ENCODE measurements at regions not wholly inside any gene's neighbourhood (a gene's known extent, or its start where the extent isn't known, plus 50 kb on each side); places are given as distances from the start of the nearest gene placed in this dataset.
"Not testable (repeated sequence)": the region's sequence is repeated elsewhere in the genome, so short reads cannot be mapped to it uniquely, and the experiment has no call there.

DNA sequence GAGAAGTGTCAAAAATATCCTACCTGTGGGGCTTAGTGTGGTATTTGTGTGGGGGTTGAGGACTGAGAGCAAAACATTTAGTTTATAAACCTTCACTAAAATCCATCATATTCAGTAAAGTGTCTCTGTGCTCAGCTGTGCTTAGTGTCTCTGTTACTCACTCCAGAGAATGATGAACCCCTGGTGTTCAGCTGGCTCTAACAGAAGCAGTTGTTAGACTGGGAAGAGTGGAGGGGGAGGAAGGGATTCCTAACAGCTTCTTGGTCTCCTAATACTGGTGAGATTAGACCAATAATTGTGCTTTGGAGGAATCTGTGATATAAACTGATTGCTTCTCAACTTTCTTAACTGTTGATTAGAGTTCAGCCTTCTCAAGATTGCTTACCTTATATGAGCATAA is 1123.5 kb downstream of the ROBO2 start:
- DNase-seq, result no peak

DNA sequence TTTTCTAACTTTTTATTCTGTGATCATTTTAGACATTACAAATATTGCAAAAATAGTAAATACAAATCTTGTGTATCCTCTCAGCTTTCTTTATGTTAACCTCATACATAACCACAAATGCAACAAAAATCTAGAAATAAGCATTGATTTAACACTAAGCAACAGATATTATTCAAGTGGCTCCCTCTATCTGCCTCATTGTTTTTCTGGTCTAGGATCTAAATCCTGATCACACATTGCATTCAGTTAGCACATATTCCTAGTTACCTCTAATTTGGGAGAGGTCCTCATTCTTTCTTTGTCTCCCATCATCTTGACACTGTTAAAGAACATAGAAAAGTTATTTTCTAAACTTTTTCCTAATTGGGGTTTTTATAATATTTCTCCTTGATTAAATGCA is 1126.0 kb downstream of the ROBO2 start:
- no peak for DNase-seq

DNA sequence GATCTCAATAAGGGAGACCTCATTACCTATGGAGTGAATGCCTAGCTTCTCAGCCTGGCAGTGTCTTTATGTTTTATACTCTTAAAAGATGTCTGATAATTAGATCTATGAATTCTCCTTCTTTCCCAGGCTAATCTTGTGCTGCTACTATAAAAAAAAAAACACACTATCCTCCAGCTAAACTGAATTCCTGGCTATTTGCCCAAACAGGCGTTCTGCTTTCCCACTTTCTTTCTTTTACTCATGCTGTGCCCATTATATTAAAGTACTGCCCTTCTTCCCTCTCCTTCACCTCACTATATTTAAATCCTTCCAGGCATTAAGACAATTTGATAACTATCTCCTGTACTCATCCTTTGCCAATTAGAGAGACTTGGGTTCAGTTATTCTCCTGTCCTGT is 1134.9 kb downstream of the ROBO2 start:
- no peak for DNase-seq

DNA sequence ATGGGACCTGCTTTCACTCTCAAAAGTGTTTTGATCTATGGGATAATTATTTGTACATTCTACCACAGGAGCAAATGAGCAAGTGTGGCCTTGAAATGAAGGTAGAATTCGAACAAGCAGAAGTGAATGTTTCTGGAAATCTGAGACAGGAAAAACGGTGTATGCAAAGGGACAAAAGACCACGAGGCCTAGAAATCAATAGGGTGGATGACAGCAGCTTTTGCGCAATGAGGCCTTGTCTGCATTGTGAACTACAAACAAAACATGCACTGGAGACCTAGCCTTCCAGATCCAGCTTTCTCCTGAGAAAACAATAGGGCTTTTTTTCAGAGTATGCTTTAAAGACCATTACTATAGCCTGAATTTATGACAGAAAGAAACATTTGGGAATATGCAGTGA is 1137.0 kb downstream of the ROBO2 start:
- no peak for DNase-seq

DNA sequence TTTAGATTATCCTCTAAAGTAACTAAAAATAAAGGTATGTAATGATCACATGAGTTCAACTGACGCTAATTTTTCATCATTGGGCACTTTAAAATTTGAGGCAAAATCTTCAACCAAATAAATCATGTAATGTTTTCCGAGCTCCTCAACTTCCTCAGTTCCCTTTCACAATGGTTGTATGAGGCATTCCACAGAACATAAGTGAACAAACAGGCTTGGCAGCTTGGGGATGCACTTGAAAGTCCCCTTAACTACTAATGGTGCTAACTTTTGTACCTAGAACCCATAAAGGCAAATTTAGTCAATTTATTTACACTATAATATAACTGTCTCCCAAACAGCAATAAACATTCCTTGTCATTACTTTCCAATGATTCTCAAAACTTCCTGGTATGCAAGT is 1137.9 kb downstream of the ROBO2 start:
- DNase-seq, result no peak

DNA sequence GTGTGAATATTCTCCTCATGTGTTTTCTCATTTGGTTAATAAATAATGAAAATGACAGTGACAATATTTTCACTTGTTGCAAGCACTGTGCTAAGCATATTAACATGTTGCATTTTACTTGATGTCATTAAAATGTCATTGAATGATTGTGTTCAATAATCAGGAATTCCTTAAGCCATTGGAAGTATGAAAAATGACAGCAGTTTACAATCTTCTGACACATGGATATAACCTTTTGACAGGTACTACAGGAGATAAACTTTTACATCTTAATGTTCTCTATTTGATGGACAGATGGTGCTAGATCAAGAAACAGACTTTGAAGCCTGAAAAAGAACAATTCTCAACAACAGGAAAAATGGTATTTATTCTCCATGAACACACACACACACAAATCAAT is 1138.3 kb downstream of the ROBO2 start:
- DNase-seq, result no peak

DNA sequence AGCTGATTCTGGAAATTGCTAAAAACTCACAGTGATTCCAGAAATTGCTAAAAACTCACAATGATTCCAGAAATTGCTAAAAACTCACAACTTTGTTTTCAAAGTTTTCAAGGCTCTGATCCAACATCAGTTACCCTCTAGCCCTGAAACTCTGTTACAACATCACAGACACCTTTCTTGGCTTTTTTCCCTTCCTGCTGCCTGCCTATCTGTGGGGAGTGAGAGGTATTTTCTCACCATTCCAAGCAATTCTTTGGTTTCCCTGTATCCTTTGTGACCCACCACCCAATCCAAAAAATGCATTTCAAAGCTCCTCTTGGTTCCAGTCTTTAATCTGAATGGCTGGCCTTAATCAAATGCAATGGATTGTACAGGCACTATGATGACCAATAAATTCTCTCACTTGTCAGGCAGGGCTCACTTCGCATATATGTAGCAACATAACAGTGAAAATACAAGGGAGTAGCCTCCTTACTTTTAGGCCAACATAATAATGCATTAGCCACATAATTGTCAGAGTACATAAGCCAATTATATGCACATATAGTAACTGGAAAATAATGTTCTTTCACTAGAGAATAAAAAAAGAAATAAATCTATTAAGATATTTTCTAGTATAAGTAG is 1139.0 kb downstream of the ROBO2 start:
- no peak for DNase-seq

DNA sequence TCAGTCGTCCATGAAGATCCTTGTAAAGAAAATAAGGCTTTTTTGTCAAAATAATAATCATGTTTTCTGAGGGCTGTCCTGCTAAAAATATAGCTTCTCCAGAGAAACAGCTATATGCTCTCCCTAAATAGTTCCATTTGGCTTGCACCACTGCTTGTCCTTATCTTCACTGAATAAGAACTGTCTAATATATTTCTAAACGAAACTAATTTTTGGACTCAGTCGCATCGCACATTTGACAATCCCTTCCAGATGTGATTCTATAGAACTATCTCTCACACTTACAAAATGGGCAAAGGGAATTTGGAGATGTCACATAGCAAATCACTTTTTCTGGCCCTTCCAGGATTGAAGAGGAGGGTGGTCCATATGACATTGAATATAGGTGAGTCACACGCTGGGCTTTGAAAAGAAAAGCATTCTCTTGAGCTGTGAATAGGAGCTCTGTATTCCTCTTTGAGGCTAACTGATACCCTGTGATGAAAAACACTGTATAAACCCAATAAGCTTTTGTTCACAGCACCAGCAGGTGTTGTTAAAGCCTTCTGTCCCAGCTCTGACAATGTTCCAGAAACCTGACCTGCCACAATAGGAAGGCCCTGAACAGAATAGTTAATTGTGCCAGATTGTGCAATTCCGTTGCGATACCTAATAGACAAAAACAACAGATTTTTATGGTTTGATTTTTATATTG is 1144.2 kb downstream of the ROBO2 start:
- DNase-seq, result no peak

DNA sequence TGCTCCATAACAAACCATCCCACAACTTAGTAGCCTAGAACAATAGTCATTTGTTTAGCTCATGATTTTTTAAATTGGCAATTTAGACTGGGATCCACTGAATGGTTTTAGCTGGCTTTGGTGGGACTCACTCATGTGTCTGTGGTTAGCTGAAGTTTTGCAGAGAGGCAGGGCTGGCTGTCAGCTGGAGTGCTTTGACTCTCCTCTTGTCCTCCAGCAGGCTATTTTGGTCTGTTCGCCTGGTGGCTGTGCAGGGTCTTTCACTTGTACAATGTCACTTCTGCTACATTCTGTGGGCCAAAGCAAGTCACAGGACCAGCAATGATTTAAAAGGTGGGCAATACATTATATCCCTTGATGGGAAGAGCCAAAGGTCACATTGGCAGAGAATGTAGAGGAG is 1146.5 kb downstream of the ROBO2 start:
- no peak for DNase-seq

DNA sequence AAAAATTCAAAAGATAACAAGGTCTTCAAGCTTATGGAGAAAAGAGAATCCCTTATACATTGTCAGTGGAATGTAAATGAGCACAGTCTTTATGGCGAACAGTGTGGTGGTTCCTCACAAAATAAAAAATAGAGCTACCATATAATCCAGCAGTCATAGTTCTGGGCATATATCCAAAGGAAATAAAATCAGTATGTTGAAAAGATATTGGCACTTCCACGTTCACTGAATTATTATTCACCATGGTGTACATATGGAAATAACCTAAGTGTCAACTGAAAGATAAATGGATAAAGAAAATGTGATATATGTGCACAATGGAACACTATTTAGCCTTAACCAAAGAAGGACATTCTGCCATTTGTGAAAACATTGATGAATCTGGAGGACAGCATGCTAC is 1161.2 kb downstream of the ROBO2 start:
- DNase-seq, result no peak

DNA sequence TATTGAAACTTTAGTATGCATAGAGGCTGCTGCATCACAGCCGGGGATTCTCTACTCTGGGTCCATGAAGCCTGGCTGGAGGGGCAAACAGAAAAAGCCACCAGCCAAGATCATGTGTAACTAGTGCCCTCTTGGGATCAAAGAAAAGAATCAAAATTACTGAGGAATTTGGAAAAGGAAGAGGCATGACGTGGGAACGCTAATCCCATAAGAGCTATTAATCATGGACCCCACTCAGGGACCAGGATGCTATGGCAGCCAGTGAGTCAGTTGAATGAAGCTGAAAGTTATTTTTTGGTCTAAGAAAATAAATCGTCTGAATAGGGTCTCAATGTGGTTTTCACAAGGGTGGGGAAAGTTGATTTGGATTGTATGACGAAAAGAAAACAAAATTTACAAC is 1165.1 kb downstream of the ROBO2 start:
- no peak for DNase-seq

DNA sequence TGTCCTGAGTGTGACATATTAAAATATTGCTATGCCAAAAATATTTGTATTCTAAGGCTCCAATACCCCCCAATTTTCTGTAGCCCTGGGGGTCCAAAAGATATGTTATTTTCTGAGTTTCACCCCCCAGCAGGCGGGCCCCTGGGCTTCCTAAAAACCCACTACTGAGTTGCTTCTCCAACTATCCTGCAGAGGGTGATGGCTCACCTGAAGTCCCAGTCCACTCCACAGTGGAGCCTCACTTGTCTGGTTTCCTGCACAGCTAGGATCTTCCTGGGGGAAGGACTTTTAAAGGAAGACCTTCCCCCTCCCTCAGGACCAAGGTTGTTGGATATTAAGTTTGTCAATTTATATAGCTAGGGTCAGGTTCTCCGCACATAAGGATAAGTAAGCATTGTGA is 1181.4 kb downstream of the ROBO2 start:
- DNase-seq, result no peak

DNA sequence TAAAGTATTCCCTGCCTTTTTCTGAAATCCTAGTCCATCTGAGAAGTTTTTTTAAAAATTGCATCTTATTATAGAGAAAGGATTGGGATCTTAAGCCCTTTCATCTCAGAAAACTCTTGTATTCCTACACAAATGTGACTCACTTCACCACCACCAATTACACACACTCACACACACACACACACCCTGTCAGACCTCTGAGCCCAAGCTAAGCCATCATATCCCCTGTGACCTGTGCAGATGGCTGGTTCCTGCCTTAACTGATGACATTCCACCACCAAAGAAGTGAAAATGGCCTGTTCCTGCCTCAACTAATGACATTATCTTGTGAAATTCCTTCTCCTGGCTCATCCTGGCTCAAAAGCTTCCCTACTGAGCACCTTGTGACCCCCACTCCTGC is 1181.9 kb downstream of the ROBO2 start:
- no peak for DNase-seq

DNA sequence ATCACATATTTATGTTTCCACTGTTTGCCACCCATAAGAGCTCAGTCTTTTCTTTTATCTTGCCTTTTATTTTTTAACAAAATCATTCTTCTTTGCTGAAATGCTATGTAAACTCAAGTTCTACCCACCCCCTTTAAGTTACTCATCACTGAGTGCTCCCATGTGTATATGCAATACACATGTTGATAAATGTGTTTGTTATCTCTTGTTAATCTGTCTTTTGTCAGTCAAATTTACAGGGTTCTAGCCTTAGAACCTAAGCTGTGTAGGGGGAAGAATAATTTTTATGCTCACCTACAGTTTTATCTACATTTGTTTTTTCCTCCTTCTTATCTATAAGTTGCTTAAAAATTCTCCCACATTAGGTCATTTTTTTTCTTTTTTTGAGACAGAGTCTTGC is 1195.9 kb downstream of the ROBO2 start:
- no peak for DNase-seq

DNA sequence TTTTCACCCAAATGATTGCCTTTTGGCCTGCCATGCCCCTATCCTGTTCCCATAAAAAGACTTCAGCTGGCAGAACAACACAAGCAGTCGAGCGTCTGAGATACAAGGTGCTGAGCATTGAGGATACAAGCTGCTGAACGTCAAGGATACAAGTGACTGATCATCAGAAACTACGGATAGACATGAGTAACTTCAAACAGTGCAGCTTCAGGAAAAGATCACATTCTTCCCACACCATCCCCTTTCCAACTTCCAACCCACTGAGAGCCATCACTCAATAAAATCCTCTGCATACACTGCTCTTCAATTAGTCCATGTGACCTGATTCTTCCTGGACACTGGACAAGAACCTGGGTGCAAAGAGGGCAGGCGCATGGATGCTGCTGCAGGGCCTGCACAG is 1198.9 kb downstream of the ROBO2 start:
- no peak for DNase-seq

DNA sequence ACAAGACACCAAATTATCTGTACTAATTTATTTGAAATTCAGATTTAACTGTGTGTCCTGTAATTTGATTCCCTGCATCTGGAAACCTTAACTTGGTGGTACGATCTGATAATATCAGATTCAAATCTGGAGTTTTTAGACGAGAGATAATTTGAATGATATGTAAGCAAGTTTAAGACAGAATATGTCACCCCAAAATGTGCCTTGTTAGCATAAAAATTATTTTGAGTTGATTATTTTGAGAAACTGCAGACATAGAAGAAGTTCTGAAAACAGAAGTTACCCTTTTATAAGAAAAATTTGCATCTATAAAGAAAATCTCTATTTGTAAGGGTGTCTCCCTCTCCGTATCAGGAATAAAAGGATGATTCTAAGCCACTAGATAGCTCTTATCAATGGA is 1202.8 kb downstream of the ROBO2 start:
- no peak for DNase-seq

DNA sequence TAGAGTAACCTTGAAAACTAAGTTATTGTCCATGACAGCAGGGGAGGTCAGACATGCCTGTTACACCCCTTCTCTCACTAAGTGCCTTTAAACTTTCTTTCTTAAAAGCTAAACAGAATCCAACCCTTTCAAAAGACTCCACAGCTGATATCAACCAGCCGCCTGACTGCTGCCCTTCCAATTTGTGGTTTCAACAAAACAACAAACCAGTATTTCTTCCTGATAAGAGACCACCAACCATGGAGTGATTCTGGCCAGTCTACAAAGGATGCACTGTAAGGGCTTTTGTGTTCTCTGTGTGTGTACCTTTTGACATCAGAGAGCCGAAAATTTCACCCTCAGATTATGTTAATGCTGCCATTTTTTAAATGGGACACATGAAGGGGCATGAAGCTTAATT is 1204.2 kb downstream of the ROBO2 start:
- no peak for DNase-seq

DNA sequence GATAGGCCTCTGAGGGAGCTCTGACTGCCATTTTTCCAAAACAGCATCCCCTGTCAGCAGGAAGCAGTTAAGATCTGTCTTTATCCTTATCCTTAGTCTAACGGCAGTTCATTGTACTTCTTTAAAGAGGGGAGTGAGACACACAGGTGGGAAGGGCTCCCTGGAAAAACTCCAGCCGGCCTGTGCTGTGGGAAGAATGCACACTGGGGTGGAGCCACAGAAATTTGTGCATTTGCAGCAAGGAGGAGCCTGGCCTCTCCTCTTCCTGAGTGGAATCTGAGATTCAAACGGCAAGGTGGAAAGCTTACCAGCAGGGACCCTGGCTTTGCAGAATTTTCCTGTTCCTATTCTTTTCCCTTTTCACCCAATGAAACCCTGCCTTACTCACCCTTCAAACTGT is 1209.4 kb downstream of the ROBO2 start:
- DNase-seq, result no peak

DNA sequence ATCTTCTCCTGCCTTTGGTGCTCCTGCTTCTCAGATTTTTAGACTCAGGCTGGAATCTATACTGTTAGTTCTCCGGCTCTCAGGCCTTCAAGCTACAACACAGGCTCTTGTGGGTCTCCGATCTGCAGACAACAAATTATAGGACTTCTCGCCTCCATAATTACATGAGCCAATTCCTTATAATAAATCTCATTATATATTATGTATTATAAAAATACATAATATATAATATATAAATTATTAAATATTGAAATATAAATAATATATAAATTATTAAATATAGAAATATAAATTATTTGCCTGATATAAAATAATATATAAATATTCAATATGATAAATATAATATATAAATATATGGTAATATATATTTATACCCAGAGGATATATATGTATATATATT is 1214.0 kb downstream of the ROBO2 start:
- DNase-seq, result no peak

DNA sequence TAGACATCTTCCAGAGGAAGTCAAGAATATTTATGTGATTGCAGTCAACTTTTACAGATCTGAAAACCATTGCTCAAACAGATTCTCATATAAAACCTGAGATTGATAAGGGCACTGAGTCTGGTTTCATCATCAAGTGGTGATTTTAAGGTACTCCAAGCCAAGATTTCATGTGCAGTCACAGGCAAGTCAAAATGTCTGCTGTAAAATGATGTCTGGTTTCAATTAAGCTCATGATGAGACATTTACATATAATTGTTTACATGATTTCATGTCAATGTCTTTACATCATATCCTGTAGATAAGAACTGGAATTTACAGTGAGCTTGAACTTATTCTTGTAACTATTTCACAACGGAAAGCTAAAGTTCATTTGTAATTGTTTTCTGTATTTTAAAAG is 1215.5 kb downstream of the ROBO2 start:
- no peak for DNase-seq

DNA sequence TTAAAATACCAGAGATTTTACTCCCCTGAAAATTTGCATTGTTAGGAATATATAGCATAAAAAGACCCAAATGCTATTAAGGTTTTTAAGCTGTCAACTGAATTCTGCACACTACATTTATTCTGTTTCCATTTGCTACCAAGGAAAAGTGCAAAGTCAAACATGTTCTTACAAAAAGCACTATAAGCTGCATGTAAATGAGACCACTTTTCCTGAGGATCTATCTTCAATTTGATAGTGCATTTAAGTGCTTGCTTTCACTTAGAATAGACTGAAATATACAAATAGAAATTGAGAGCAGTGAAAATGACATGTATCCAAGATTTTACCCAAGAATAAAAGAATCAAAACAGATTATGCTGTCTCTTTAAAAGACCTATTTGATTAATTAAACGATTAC is 1216.2 kb downstream of the ROBO2 start:
- no peak for DNase-seq

DNA sequence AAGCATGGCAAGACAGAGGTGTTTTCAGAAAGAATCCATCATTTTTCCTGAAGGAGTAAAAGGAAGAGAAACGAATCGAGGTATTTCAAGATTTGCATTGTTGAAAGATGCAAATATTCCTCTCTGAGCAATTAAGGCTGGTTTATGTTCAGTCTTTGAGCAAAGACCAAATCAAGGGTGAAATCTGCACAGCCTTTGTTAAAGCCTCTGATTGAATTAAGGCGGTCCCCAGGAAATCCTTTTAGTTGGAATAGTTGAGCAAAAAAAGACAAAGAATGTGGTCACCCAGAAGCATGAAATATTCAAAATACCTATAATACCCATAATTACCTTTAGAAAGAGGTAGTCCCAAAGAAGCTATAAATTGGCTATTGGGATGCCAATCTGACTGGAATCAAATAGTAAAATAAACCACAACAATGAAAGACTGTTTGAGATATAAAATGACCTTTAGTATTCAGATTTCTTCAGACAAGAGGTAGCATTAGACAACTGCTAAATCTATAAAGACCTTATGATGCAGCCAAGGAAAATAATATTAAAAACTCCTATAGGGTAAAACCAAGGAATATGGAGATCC is 1218.1 kb downstream of the ROBO2 start:
- no peak for DNase-seq

DNA sequence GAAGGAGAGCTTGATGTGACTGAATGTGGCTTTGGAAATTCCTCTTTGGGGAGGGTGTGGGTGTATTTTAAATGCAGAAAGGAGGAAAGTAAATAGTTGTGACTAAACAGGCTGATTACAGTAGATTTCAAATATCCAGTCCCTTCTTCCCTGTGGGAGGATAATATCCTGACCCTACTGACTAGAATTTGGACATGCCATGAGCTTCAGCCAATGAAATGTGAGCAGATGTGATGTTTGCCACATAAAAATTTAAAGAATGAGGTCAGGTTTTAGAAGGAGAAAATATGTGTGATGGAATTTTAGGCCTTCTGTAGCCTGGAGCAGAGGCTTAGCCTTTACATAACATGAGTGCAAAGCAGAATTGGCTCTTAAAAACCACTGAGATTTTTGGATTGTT is 1218.9 kb downstream of the ROBO2 start:
- DNase-seq, result no peak

DNA sequence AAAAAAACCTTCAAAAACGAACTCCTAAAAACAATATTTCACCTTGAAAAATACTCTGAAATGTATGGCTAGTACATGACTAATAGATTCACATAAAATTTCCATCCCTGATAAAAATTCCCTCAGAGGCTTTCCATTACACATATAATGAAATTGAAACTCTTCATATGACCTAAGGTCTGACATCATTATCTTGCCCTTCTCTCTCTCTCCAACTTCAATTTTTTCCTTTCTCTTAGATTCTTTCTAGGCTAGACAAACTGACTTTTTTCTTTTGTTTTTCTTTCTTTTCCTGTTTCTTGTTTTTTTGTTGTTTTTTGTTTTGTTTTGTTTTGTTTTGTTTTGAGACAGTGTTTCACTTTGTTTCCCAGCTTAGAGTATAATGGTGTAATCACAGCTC is 1220.5 kb downstream of the ROBO2 start:
- no peak for DNase-seq

DNA sequence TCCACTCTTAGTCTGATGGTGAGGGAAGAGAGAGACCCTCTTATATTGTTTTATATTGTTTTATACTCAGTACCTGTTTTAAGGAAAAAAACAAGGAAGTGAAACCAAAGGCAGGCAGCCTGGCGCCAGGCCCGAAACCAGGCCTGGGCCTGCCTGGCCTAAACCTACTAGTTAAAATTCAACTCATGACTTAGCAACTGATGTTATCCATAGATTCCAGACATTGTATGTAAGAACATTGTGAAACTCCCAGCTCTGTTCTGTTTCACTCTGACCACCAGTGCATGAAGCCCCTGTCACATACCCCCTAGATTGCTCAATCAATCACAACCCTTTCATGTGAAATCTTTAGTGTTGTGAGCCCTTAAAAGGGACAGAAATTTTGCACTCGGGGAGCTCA is 1226.7 kb downstream of the ROBO2 start:
- not testable (repeated sequence) for DNase-seq
